MM.1S (cell line): ENCODE measurements at regions not wholly inside any gene's neighbourhood (a gene's known extent, or its start where the extent isn't known, plus 50 kb on each side); places are given as distances from the start of the nearest gene placed in this dataset.

Experiments used
- DNase-seq: peaks from one replicate; pipeline ENCODE4 v3.0.0-alpha.2; 2015
- H2AFZ ChIP-seq: fragments of 300-600 bp; sonication (generic); 2 replicates; pipeline ENCODE4 v1.6.0; 2016; ENCODE audit warnings: antibody characterized with exemption, low read length
- H3F3A ChIP-seq: fragments of 300-600 bp; sonication (generic); 2 replicates; pipeline ENCODE4 v1.6.1; 2016; ENCODE audit warnings: mild to moderate bottlenecking, antibody characterized with exemption, low read length, moderate library complexity, mixed read lengths; ENCODE audit not compliant: insufficient read depth
- H3K27ac ChIP-seq: fragments of 300-600 bp; sonication (generic); 2 replicates; pipeline ENCODE4 v1.5.1; 2016; ENCODE audit warnings: mild to moderate bottlenecking, low read length
- H3K27me3 ChIP-seq: fragments of 300-600 bp; sonication (generic); replicated peaks from 2 replicates; pipeline ENCODE4 v1.6.0; 2016; ENCODE audit warnings: low read length; ENCODE audit not compliant: insufficient read depth
- H3K36me3 ChIP-seq: fragments of 300-600 bp; sonication (generic); replicated peaks from 2 replicates; pipeline ENCODE4 v1.6.1; 2016; ENCODE audit warnings: mild to moderate bottlenecking, low read length, mixed read lengths; ENCODE audit not compliant: insufficient read depth
- H3K4me1 ChIP-seq: fragments of 300-600 bp; sonication (generic); 2 replicates; pipeline ENCODE4 v1.6.1; 2016; ENCODE audit warnings: low read length, mixed read lengths
- H3K4me2 ChIP-seq: fragments of 300-600 bp; sonication (generic); 2 replicates; pipeline ENCODE4 v1.6.0; 2016; ENCODE audit warnings: low read depth, low read length
- H3K4me3 ChIP-seq: fragments of 300-600 bp; sonication (generic); 2 replicates; pipeline ENCODE4 v1.5.1; 2016; ENCODE audit warnings: low read length, mixed read lengths
- H3K79me2 ChIP-seq: fragments of 300-600 bp; sonication (generic); 2 replicates; pipeline ENCODE4 v1.6.1; 2016; ENCODE audit warnings: mixed run types, low read length, mixed read lengths
- H3K9ac ChIP-seq: fragments of 300-600 bp; sonication (generic); 2 replicates; pipeline ENCODE4 v1.6.1; 2016; ENCODE audit warnings: low read length, mixed read lengths
- H3K9me2 ChIP-seq: fragments of 300-600 bp; sonication (generic); replicated peaks from 2 replicates; pipeline ENCODE4 v1.6.1; 2016; ENCODE audit warnings: mild to moderate bottlenecking, low read length, mixed read lengths; ENCODE audit not compliant: insufficient read depth
- H3K9me3 ChIP-seq: fragments of 300-600 bp; sonication (generic); replicated peaks from 2 replicates; pipeline ENCODE4 v1.6.1; 2016; ENCODE audit warnings: mild to moderate bottlenecking, low read length, mixed read lengths; ENCODE audit not compliant: insufficient read depth
- H4K20me1 ChIP-seq: fragments of 300-600 bp; sonication (generic); 2 replicates; pipeline ENCODE4 v1.6.1; 2016; ENCODE audit warnings: mild to moderate bottlenecking, low read length, moderate library complexity, mixed read lengths; ENCODE audit not compliant: insufficient read depth
- EZH2 ChIP-seq: fragments of 300-600 bp; sonication (generic); optimal IDR thresholded peaks from 2 replicates; pipeline ENCODE3; 2017; ENCODE audit warnings: low read depth, mild to moderate bottlenecking, antibody characterized with exemption, low read length, mixed read lengths
- EZH2phosphoT487 ChIP-seq: fragments of 300-600 bp; sonication (generic); IDR thresholded peaks from 2 replicates; pipeline ENCODE4 v1.6.1; 2018; ENCODE audit warnings: antibody characterized with exemption, low read length
- TF ChIP-seq, protein P1 (sequence below): fragments of 300-600 bp; sonication (generic); IDR thresholded peaks from 2 replicates; pipeline ENCODE4 v1.5.1; 2016; ENCODE audit warnings: antibody characterized with exemption, low read length, mixed read lengths

DNA sequence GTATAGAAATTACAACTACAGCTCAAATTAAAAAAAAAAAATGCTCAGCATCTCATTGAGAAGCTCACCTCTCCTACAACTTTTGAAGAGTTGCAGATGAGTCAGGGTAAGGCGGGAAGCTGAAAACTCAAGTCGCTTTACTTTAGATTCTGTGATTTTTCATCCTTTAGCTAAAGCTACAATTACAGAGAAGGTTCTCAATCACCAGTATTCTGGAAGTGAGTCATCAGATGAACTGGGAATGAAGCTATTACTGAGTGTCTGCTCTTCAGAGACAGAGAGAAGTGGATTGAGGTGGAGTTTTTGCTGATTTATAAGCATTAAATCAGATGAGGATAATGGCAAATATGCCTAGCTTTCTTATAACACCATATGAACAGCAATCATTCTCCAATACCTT lies 91.9 kb downstream of the TFAP2A start:
- H3K9ac ChIP-seq: no peak overlapping the region
- H3K4me3 ChIP-seq: no peak overlapping the region
- H3F3A ChIP-seq: no peaks in the 10 kb centered on the region
- no peaks in the 10 kb centered on the region for H3K4me1 ChIP-seq
- TF ChIP-seq, protein P1, sequence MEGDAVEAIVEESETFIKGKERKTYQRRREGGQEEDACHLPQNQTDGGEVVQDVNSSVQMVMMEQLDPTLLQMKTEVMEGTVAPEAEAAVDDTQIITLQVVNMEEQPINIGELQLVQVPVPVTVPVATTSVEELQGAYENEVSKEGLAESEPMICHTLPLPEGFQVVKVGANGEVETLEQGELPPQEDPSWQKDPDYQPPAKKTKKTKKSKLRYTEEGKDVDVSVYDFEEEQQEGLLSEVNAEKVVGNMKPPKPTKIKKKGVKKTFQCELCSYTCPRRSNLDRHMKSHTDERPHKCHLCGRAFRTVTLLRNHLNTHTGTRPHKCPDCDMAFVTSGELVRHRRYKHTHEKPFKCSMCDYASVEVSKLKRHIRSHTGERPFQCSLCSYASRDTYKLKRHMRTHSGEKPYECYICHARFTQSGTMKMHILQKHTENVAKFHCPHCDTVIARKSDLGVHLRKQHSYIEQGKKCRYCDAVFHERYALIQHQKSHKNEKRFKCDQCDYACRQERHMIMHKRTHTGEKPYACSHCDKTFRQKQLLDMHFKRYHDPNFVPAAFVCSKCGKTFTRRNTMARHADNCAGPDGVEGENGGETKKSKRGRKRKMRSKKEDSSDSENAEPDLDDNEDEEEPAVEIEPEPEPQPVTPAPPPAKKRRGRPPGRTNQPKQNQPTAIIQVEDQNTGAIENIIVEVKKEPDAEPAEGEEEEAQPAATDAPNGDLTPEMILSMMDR: no peak
- TF ChIP-seq EZH2: no peak
- no peak for TF ChIP-seq EZH2phosphoT487
- H3K9me2 ChIP-seq: no peaks in the 10 kb centered on the region
- no peak overlapping the region for H2AFZ ChIP-seq
- H3K4me2 ChIP-seq: no peak overlapping the region
- no peaks in the 10 kb centered on the region for H3K79me2 ChIP-seq
- H3K9me3 ChIP-seq: no peaks in the 10 kb centered on the region
- no peaks in the 10 kb centered on the region for H4K20me1 ChIP-seq
- no peak overlapping the region for H3K27ac ChIP-seq
- H3K36me3 ChIP-seq: no peaks in the 10 kb centered on the region
- no peak for DNase-seq
- H3K27me3 ChIP-seq: no peaks in the 10 kb centered on the region

GRCh38 chr6:10320291-10320690 lies 94.6 kb downstream of the TFAP2A start:
- Histone ChIP-seq H3K27ac (no peak overlapping the region), H3F3A (no peaks in the 10 kb centered on the region), H3K9me3 (no peaks in the 10 kb centered on the region), H3K9ac (no peak overlapping the region), H3K36me3 (no peaks in the 10 kb centered on the region), H3K79me2 (no peaks in the 10 kb centered on the region), H3K4me1 (no peaks in the 10 kb centered on the region), H3K4me2 (no peak overlapping the region), H3K9me2 (no peaks in the 10 kb centered on the region), H3K4me3 (no peak overlapping the region), H4K20me1 (no peaks in the 10 kb centered on the region), H3K27me3 (no peaks in the 10 kb centered on the region), H2AFZ (no peak overlapping the region)
- TF ChIP-seq, protein P1: no peak
- no peak for TF ChIP-seq EZH2phosphoT487
- no peak for TF ChIP-seq EZH2
- DNase-seq: no peak

DNA sequence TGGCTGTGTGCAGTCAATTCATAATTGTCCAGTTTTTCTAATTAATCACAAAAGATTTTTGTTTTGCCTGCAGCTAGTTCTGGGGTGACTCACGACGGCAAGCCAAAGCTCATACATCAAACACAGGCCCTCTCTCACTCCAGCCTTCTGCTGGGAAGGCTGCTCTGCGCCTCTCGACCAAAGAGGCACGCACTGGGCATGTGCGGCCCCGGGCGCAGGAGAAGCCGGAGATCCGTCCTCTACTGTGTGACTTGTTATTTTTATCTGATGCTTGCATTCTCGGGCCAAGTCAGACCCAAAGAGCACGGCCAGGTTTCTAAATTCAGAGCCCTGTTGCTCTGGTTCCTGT lies 98.5 kb downstream of the TFAP2A start:
- H4K20me1 ChIP-seq: no peaks in the 10 kb centered on the region
- H3K4me1 ChIP-seq: no peaks in the 10 kb centered on the region
- no peaks in the 10 kb centered on the region for H3K36me3 ChIP-seq
- no peak overlapping the region for H3K9ac ChIP-seq
- no peak overlapping the region for H3K4me3 ChIP-seq
- H3K27ac ChIP-seq: no peak overlapping the region
- H3K79me2 ChIP-seq: no peaks in the 10 kb centered on the region
- H3K27me3 ChIP-seq: no peaks in the 10 kb centered on the region
- no peak overlapping the region for H3K4me2 ChIP-seq
- H2AFZ ChIP-seq: no peak overlapping the region
- TF ChIP-seq EZH2phosphoT487: no peak
- H3K9me2 ChIP-seq: no peaks in the 10 kb centered on the region
- no peaks in the 10 kb centered on the region for H3F3A ChIP-seq
- DNase-seq: no peak
- H3K9me3 ChIP-seq: no peaks in the 10 kb centered on the region

DNA sequence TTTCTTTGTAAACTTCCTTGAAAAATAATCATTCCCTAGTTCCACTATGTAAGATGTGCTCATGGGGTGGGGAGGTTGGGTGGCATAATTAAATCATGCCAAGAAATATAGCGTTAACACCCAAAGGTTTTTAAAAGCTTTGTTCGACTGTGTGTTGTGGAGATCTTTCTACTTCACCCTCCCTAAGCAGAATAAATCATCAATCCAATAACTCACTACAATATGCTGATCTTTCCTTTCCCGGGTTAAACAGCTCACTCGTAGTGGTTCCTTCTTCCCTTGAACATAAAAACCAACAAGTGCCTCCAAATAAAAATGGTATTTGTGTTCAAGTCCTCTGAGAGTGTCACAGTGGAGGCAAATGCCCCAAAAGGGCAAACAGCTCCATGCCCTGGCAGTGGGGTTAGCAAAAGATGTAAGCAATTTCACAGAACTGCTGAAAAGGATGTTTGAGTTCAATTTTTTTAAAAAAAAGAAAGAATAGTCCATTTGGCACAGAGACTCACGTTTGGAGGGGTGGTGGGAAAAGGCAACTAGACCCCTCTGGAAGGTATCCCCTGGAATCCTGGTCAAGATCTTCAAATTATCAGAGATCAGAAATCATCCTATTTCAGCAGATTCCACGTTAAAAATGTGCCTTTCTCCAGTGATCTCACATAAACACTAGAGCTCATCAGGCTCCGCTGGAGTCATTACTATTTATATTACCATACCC lies 99.1 kb downstream of the TFAP2A start:
- Histone ChIP-seq H3K4me2 (no peak overlapping the region), H3K27me3 (no peaks in the 10 kb centered on the region), H3K4me3 (no peak overlapping the region), H3K9me3 (no peaks in the 10 kb centered on the region), H3K4me1 (no peaks in the 10 kb centered on the region), H3K9ac (no peak overlapping the region), H3K36me3 (no peaks in the 10 kb centered on the region), H2AFZ (no peak overlapping the region), H4K20me1 (no peaks in the 10 kb centered on the region), H3K27ac (no peak overlapping the region), H3K79me2 (no peaks in the 10 kb centered on the region), H3F3A (no peaks in the 10 kb centered on the region), H3K9me2 (no peaks in the 10 kb centered on the region)
- DNase-seq: no peak
- no peak for TF ChIP-seq EZH2phosphoT487
- TF ChIP-seq EZH2: no peak
- TF ChIP-seq, protein P1: no peak
